Activated B cell treated with CpG ODN at 0.5 μM for 24 hours (primary cell): ENCODE measurements at regions not wholly inside any gene's neighbourhood (a gene's known extent, or its start where the extent isn't known, plus 50 kb on each side); places are given as distances from the start of the nearest gene placed in this dataset.

Experiments
- ATAC-seq: fragments of 200-7000 bp; cut with Tn5 transposase; one replicate; pipeline ENCODE4 v1.10.0; 2021; ENCODE audit warnings: low read depth, mild to moderate bottlenecking, moderate library complexity
- CTCF ChIA-PET: fragments of 350-600 bp; sonication (Branson Sonifier 250); formaldehyde crosslinking; loops from one replicate; lab custom pipeline; 2021; ENCODE audit warnings: antibody characterized with exemption; lab: Charles Lee
- POLR2A ChIA-PET: fragments of 350-600 bp; sonication (Branson Sonifier 250); formaldehyde crosslinking; loops from one replicate; lab custom pipeline; 2021; ENCODE audit warnings: antibody characterized with exemption; lab: Charles Lee
- DNase-seq: peaks from one replicate; pipeline ENCODE4 v3.0.0; 2022
- H3K27ac Mint-ChIP-seq: one replicate; pipeline ENCODE4 v1.8.0; 2020; ENCODE audit warnings: mixed read lengths
- H3K27me3 Mint-ChIP-seq: one replicate; pipeline ENCODE4 v1.8.0; 2021; ENCODE audit warnings: mixed read lengths
- H3K36me3 Mint-ChIP-seq: one replicate; pipeline ENCODE4 v1.8.0; 2021; ENCODE audit warnings: low read depth, mixed read lengths
- H3K4me1 Mint-ChIP-seq: one replicate; pipeline ENCODE4 v1.8.0; 2021; ENCODE audit warnings: mixed read lengths
- H3K4me3 Mint-ChIP-seq: one replicate; pipeline ENCODE4 v1.8.0; 2020; ENCODE audit warnings: mild to moderate bottlenecking, mixed read lengths
- H3K9me3 Mint-ChIP-seq: one replicate; pipeline ENCODE4 v1.8.0; 2020; ENCODE audit warnings: mixed read lengths
- CTCF ChIP-seq: fragments of 200-600 bp; IDR thresholded peaks from one replicate; pipeline ENCODE4 v1.8.0; 2022; ENCODE audit warnings: antibody characterized with exemption, mild to moderate bottlenecking
- intact Hi-C: fragments of 100-400 bp; cut with micrococcal nuclease; formaldehyde crosslinking; loops from one replicate; pipeline ENCODE4 v1.15.1; 2024

DNA sequence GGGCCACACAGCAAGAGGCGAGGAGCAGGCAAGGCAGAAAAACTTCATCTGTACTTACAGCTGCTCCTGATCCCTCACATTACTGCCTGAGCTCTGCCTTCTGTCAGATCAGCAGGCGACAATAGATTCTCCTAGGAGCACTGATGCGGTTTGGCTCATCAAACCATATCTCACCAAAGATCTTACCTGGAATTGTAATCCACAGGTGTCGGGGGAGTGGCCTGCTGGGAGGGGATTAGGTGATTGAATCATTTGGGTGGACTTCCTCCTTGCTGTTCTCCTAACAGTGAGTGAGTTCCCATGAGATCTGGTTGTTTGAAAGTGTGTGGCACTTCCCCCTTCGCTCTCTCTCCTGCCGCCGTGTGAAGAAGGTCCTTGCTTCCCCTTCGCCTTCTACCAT, 647.3 kb downstream of the SOCS6 start:
- no peaks in the 10 kb centered on the region for H3K36me3 Mint-ChIP-seq
- H3K27me3 Mint-ChIP-seq, result no peaks in the 10 kb centered on the region
- peaks cover 3% of the 10 kb centered on the region for H3K9me3 Mint-ChIP-seq
- H3K4me1 Mint-ChIP-seq, result no peaks in the 10 kb centered on the region
- POLR2A ChIA-PET, result no interaction called here
- intact Hi-C loops, result no loop called here
- H3K27ac Mint-ChIP-seq, result no peak overlapping the region
- ATAC-seq, result no peak
- TF ChIP-seq CTCF, result no peak
- DNase-seq, result no peak
- CTCF ChIA-PET, result no interaction called here
- no peak overlapping the region for H3K4me3 Mint-ChIP-seq

GRCh38 chr18:70931942-70932814, 643.3 kb downstream of the SOCS6 start:
- Mint-ChIP-seq H3K27me3 (no peaks in the 10 kb centered on the region), H3K4me1 (no peaks in the 10 kb centered on the region), H3K36me3 (no peaks in the 10 kb centered on the region), H3K27ac (no peak overlapping the region), H3K9me3 (no peaks in the 10 kb centered on the region), H3K4me3 (no peak overlapping the region)
- ChIA-PET POLR2A (no interaction called here), CTCF (interaction anchor here (0.7 kb wide), 1 partner anchor 854 kb away, joined by 4 read pairs; no protein-coding TSS in a partner anchor)
- intact Hi-C loops, result loop anchor here (2.0 kb wide), 1 partner anchor 853 kb away; no protein-coding TSS in a partner anchor
- DNase-seq (no peak), ATAC-seq (no peak)
- TF ChIP-seq CTCF, result no peak

GRCh38 chr18:70920840-70921374, 632.1 kb downstream of the SOCS6 start:
- POLR2A ChIA-PET, result no interaction called here
- intact Hi-C loops, result no loop called here
- Mint-ChIP-seq H3K4me3 (no peak overlapping the region), H3K27me3 (no peaks in the 10 kb centered on the region), H3K9me3 (peaks cover 7% of the 10 kb centered on the region), H3K27ac (no peak overlapping the region), H3K36me3 (no peaks in the 10 kb centered on the region), H3K4me1 (no peaks in the 10 kb centered on the region)
- DNase-seq (no peak), ATAC-seq (no peak)
- CTCF ChIA-PET, result no interaction called here
- TF ChIP-seq CTCF, result no peak

GRCh38 chr18:70907673-70908072, 618.8 kb downstream of the SOCS6 start:
- TF ChIP-seq CTCF, result no peak
- Mint-ChIP-seq H3K4me1 (no peaks in the 10 kb centered on the region), H3K27ac (no peak overlapping the region), H3K36me3 (no peaks in the 10 kb centered on the region), H3K27me3 (no peaks in the 10 kb centered on the region), H3K9me3 (peaks cover 12% of the 10 kb centered on the region), H3K4me3 (no peak overlapping the region)
- intact Hi-C loops, result no loop called here
- ATAC-seq (no peak), DNase-seq (no peak)
- ChIA-PET CTCF (no interaction called here), POLR2A (no interaction called here)

DNA sequence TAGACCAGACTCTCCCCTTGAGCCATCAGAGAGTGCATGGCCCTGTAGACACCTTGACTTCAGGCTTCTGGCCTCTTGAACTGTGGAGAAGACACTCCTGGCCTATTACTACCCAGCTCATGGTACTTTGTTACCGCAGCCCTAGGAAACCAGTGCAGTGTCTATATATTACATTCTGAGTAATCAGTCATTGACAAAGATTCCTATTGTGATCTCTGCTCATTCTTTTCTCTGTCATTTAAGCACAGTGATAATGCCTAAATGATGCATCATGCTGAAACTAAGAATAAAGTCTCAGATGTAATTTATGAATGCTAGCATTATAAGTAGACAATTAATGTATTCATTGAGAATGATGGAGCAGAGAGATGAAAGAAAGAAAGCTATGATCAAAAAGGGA, 603.5 kb downstream of the SOCS6 start:
- DNase-seq (no peak), ATAC-seq (no peak)
- Mint-ChIP-seq H3K27me3 (no peaks in the 10 kb centered on the region), H3K9me3 (peaks cover 8% of the 10 kb centered on the region), H3K4me1 (no peaks in the 10 kb centered on the region), H3K27ac (no peak overlapping the region), H3K4me3 (no peak overlapping the region), H3K36me3 (no peaks in the 10 kb centered on the region)
- ChIA-PET CTCF (no interaction called here), POLR2A (no interaction called here)
- TF ChIP-seq CTCF, result no peak
- intact Hi-C loops, result no loop called here
